OCI-LY1 (cell line): ENCODE measurements at regions not wholly inside any gene's neighbourhood (a gene's known extent, or its start where the extent isn't known, plus 50 kb on each side); places are given as distances from the start of the nearest gene placed in this dataset.

ENCODE experiments used
- H2AFZ ChIP-seq: fragments of 200-600 bp; sonication (generic), shearing (Covaris generic); 2 replicates; pipeline ENCODE4 v1.6.0; 2014; ENCODE audit warnings: antibody characterized with exemption, mild to moderate bottlenecking, low read length
- H3F3A ChIP-seq: fragments of 200-600 bp; sonication (generic), shearing (Covaris generic); 2 replicates; pipeline ENCODE4 v1.6.0; 2014; ENCODE audit warnings: mild to moderate bottlenecking, antibody characterized with exemption, low read length, moderate library complexity; ENCODE audit not compliant: insufficient read depth
- H3K27ac ChIP-seq: fragments of 200-600 bp; sonication (generic); 2 replicates; pipeline ENCODE4 v1.5.1; 2014; ENCODE audit warnings: low read length, mixed run types, mild to moderate bottlenecking, low read depth; ENCODE audit not compliant: poor library complexity, severe bottlenecking
- H3K27me3 ChIP-seq: fragments of 200-600 bp; sonication (generic); 2 replicates; pipeline ENCODE4 v1.6.0; 2014; ENCODE audit warnings: antibody characterized with exemption, mild to moderate bottlenecking, low read length, moderate library complexity; ENCODE audit not compliant: insufficient read depth
- H3K36me3 ChIP-seq: fragments of 200-600 bp; sonication (generic); 2 replicates; pipeline ENCODE4 v1.6.1; 2014; ENCODE audit warnings: mild to moderate bottlenecking, antibody characterized with exemption, low read length, moderate library complexity, mixed read lengths; ENCODE audit not compliant: insufficient read depth
- H3K4me1 ChIP-seq: fragments of 200-600 bp; sonication (generic); 2 replicates; pipeline ENCODE4 v1.5.1; 2014; ENCODE audit warnings: mild to moderate bottlenecking, low read length, moderate library complexity; ENCODE audit not compliant: insufficient read depth, severe bottlenecking
- H3K4me2 ChIP-seq: fragments of 200-600 bp; sonication (generic), shearing (Covaris generic); 2 replicates; pipeline ENCODE4 v1.6.1; 2014; ENCODE audit warnings: low read length
- H3K4me3 ChIP-seq: fragments of 200-600 bp; sonication (generic); 2 replicates; pipeline ENCODE4 v1.5.1; 2014; ENCODE audit warnings: low read length, low read depth, mild to moderate bottlenecking, mixed read lengths; ENCODE audit not compliant: poor library complexity, severe bottlenecking
- H3K79me2 ChIP-seq: fragments of 200-600 bp; shearing (Covaris generic); 2 replicates; pipeline ENCODE4 v1.6.1; 2016; ENCODE audit warnings: mixed run types, low read length, mixed read lengths; ENCODE audit not compliant: insufficient read depth
- H3K9ac ChIP-seq: fragments of 200-600 bp; sonication (generic), shearing (Covaris generic); 2 replicates; pipeline ENCODE4 v1.6.1; 2014; ENCODE audit warnings: mild to moderate bottlenecking, low read length, mixed read lengths
- H3K9me2 ChIP-seq: fragments of 200-600 bp; sonication (generic), shearing (Covaris generic); 2 replicates; pipeline ENCODE4 v1.6.1; 2014; ENCODE audit warnings: low read depth, mild to moderate bottlenecking, low read length, mixed read lengths
- H3K9me3 ChIP-seq: fragments of 200-600 bp; shearing (Covaris generic); 2 replicates; pipeline ENCODE4 v1.6.1; 2014; ENCODE audit warnings: low read length, mixed read lengths
- H4K20me1 ChIP-seq: fragments of 200-600 bp; sonication (generic), shearing (Covaris generic); 2 replicates; pipeline ENCODE4 v1.6.0; 2016; ENCODE audit warnings: mild to moderate bottlenecking, low read length; ENCODE audit not compliant: insufficient read depth
- CTCF ChIP-seq: fragments of 200-600 bp; sonication (generic), shearing (Covaris generic); IDR thresholded peaks from 2 replicates; pipeline ENCODE4 v1.5.1; 2017; ENCODE audit warnings: mild to moderate bottlenecking, antibody characterized with exemption, low read length, moderate library complexity, mixed read lengths
- EZH2 ChIP-seq: fragments of 200-600 bp; sonication (generic), shearing (Covaris generic); IDR thresholded peaks from 2 replicates; pipeline ENCODE4 v1.8.0; 2017; ENCODE audit warnings: borderline replicate concordance, mixed run types, mild to moderate bottlenecking, antibody characterized with exemption, low read length, moderate library complexity, mixed read lengths

- TF ChIP-seq CTCF = no peak
- TF ChIP-seq EZH2 = no peak
- H3K27ac ChIP-seq = no peak overlapping the region
- H3K9ac ChIP-seq = no peak overlapping the region
- no peaks in the 10 kb centered on the region for H3K9me3 ChIP-seq
- no peak overlapping the region for H3K4me3 ChIP-seq
- H3K4me2 ChIP-seq = no peak overlapping the region
- no peaks in the 10 kb centered on the region for H3F3A ChIP-seq
- H4K20me1 ChIP-seq = no peaks in the 10 kb centered on the region
- no peaks in the 10 kb centered on the region for H3K9me2 ChIP-seq
- no peaks in the 10 kb centered on the region for H3K36me3 ChIP-seq
- no peaks in the 10 kb centered on the region for H3K79me2 ChIP-seq
- no peaks in the 10 kb centered on the region for H3K4me1 ChIP-seq
- no peaks in the 10 kb centered on the region for H3K27me3 ChIP-seq
- H2AFZ ChIP-seq = no peak overlapping the region
Measured at GRCh38 chr3:177739461-177739860, 542.2 kb upstream of the TBL1XR1 start.

- no peaks in the 10 kb centered on the region for H3F3A ChIP-seq
- TF ChIP-seq CTCF (no peak), EZH2 (no peak)
- no peaks in the 10 kb centered on the region for H3K27me3 ChIP-seq
- no peaks in the 10 kb centered on the region for H3K79me2 ChIP-seq
- H3K9me3 ChIP-seq = no peaks in the 10 kb centered on the region
- no peak overlapping the region for H3K27ac ChIP-seq
- H4K20me1 ChIP-seq = no peaks in the 10 kb centered on the region
- H3K4me1 ChIP-seq = no peaks in the 10 kb centered on the region
- H3K4me2 ChIP-seq = no peak overlapping the region
- H3K4me3 ChIP-seq = no peak overlapping the region
- no peaks in the 10 kb centered on the region for H3K9me2 ChIP-seq
- no peak overlapping the region for H3K9ac ChIP-seq
- H2AFZ ChIP-seq = no peak overlapping the region
- no peaks in the 10 kb centered on the region for H3K36me3 ChIP-seq
Measured at GRCh38 chr3:177740254-177740653, 543.0 kb upstream of the TBL1XR1 start.

- H3K27me3 ChIP-seq = peaks cover under 1% of the 10 kb centered on the region; the same call in 1 of the 2 replicates
- no peaks in the 10 kb centered on the region for H3K36me3 ChIP-seq
Measured at GRCh38 chr3:177742273-177742672, 545.0 kb upstream of the TBL1XR1 start.

More at GRCh38 chr3:177742273-177742672, 545.0 kb upstream of the TBL1XR1 start:
- Histone ChIP-seq H4K20me1 (no peaks in the 10 kb centered on the region), H3K9me3 (no peaks in the 10 kb centered on the region), H3K27ac (no peak overlapping the region), H2AFZ (no peak overlapping the region), H3K4me3 (no peak overlapping the region), H3K9me2 (no peaks in the 10 kb centered on the region), H3K79me2 (no peaks in the 10 kb centered on the region), H3K4me2 (no peak overlapping the region), H3F3A (no peaks in the 10 kb centered on the region), H3K9ac (no peak overlapping the region), H3K4me1 (no peaks in the 10 kb centered on the region)
- TF ChIP-seq EZH2 = no peak
- TF ChIP-seq CTCF = no peak
